H1 (cell line): ENCODE measurements at regions not wholly inside any gene's neighbourhood (a gene's known extent, or its start where the extent isn't known, plus 50 kb on each side); places are given as distances from the start of the nearest gene placed in this dataset.

Experiments used
- CTCF ChIA-PET: fragments of 300-600 bp; sonication (Branson Sonifier 250); formaldehyde crosslinking; loops from one replicate; lab custom pipeline; 2021; ENCODE audit not compliant: partially characterized antibody; lab: Charles Lee
- POLR2A ChIA-PET: fragments of 300-600 bp; sonication (Branson Sonifier 250); formaldehyde crosslinking; loops from one replicate; lab custom pipeline; 2021; ENCODE audit warnings: inconsistent platforms; ENCODE audit not compliant: partially characterized antibody; lab: Charles Lee
- DNase-seq, 2 experiments: peaks; one replicate each; pipeline versions ENCODE4 v3.0.0 to v3.0.0-alpha.2; 2010 to 2022; ENCODE audit warnings: low spot score in 2 of 2, low read depth in 1 of 2, mixed read lengths in 1 of 2
- FAIRE-seq: peaks from 2 replicates; lab custom pipeline; 2011; peaks lifted over from hg19 to GRCh38; lab: Jason Lieb, UNC
- H2AFZ ChIP-seq: 2 replicates; pipeline ENCODE4 v1.8.1; 2012; ENCODE audit warnings: low read length, inconsistent platforms
- H2AK5ac ChIP-seq: 2 replicates; pipeline ENCODE4 v1.6.1; 2013; ENCODE audit warnings: low read depth, low read length
- H2BK120ac ChIP-seq: replicated peaks from 2 replicates; pipeline ENCODE3; 2013; ENCODE audit warnings: low read depth, low read length, inconsistent platforms
- H2BK12ac ChIP-seq: 2 replicates; pipeline ENCODE4 v1.6.1; 2013; ENCODE audit warnings: low read depth, low read length
- H2BK15ac ChIP-seq: 2 replicates; pipeline ENCODE4 v1.6.1; 2013; ENCODE audit warnings: low read length
- H2BK20ac ChIP-seq: 2 replicates; pipeline ENCODE4 v1.6.1; 2013; ENCODE audit warnings: low read length
- H2BK5ac ChIP-seq: 2 replicates; pipeline ENCODE4 v1.6.1; 2013; ENCODE audit warnings: low read depth, low read length
- H3K14ac ChIP-seq: 2 replicates; pipeline ENCODE4 v1.6.1; 2013; ENCODE audit warnings: inconsistent platforms; ENCODE audit not compliant: insufficient read length
- H3K18ac ChIP-seq: 2 replicates; pipeline ENCODE4 v1.6.1; 2013; ENCODE audit warnings: low read length; ENCODE audit errors: extremely low read depth
- H3K23ac ChIP-seq: 2 replicates; pipeline ENCODE4 v1.6.1; 2013; ENCODE audit warnings: inconsistent platforms; ENCODE audit not compliant: insufficient read length
- H3K23me2 ChIP-seq: 2 replicates; pipeline ENCODE4 v1.6.1; 2013; ENCODE audit warnings: low read depth, low read length
- H3K27ac ChIP-seq: 2 replicates; pipeline ENCODE4 v1.6.1; 2011; ENCODE audit warnings: low read depth, low read length, inconsistent platforms
- H3K27me3 ChIP-seq, 4 experiments: replicated peaks in 1 of 4; 1 replicate in 1 of 4; 2 replicates in 3 of 4; pipeline versions ENCODE4 v1.6.1 to v1.8.1; 2011 to 2013; ENCODE audit warnings: low read length in 3 of 4, mild to moderate bottlenecking in 3 of 4, inconsistent platforms in 2 of 4, mixed read lengths in 2 of 4, moderate library complexity in 1 of 4; ENCODE audit not compliant: control insufficient read depth in 3 of 4, insufficient read depth in 3 of 4; ENCODE audit errors: extremely low read depth in 1 of 4
- H3K36me3 ChIP-seq, 4 experiments: 2 replicates each; pipeline versions ENCODE4 v1.6.1 to v1.8.1; 2011 to 2013; ENCODE audit warnings: mild to moderate bottlenecking in 4 of 4, low read length in 3 of 4, moderate library complexity in 2 of 4, control low read depth in 1 of 4, inconsistent platforms in 1 of 4; ENCODE audit not compliant: insufficient read depth in 4 of 4, control insufficient read depth in 2 of 4
- H3K4ac ChIP-seq: replicated peaks from 2 replicates; pipeline ENCODE3; 2013; ENCODE audit warnings: low read length, low read depth, mixed read lengths, inconsistent platforms; ENCODE audit not compliant: insufficient read length
- H3K4me1 ChIP-seq, 4 experiments: replicated peaks in 1 of 4; 1 replicate in 1 of 4; 2 replicates in 3 of 4; pipeline versions ENCODE4 v1.6.1 to v1.8.1; 2011 to 2013; ENCODE audit warnings: low read length in 3 of 4, inconsistent platforms in 2 of 4, mixed read lengths in 1 of 4; ENCODE audit not compliant: insufficient read depth in 4 of 4, control insufficient read depth in 3 of 4
- H3K4me2 ChIP-seq, 2 experiments: 2 replicates each; pipeline versions ENCODE4 v1.6.1 to v1.8.1; 2011 to 2013; ENCODE audit warnings: low read depth in 2 of 2, low read length in 2 of 2, control low read depth in 1 of 2, inconsistent platforms in 1 of 2, mild to moderate bottlenecking in 1 of 2; ENCODE audit not compliant: insufficient read depth in 1 of 2
- H3K4me3 ChIP-seq, 4 experiments: fragments of 200-600, 300-600 bp in 1 of 4; sonication (generic), shearing (Covaris generic), sonication (Bioruptor Twin) in 1 of 4; 2 replicates each; pipeline versions ENCODE4 v1.5.1 to v1.8.1; 2011 to 2016; ENCODE audit warnings: low read length in 4 of 4, low read depth in 3 of 4, control low read depth in 2 of 4, inconsistent platforms in 2 of 4, mild to moderate bottlenecking in 2 of 4, mixed read lengths in 1 of 4, moderate library complexity in 1 of 4; ENCODE audit not compliant: insufficient read depth in 2 of 4; ENCODE audit errors: extremely low read depth in 1 of 4
- H3K56ac ChIP-seq: replicated peaks from 2 replicates; pipeline ENCODE3; 2013; ENCODE audit warnings: low read depth, mild to moderate bottlenecking, mixed read lengths, low read length, inconsistent platforms; ENCODE audit not compliant: insufficient read length
- H3K79me1 ChIP-seq: 2 replicates; pipeline ENCODE4 v1.6.1; 2013; ENCODE audit warnings: low read depth, low read length, control low read depth
- H3K79me2 ChIP-seq, 2 experiments: 2 replicates each; pipeline versions ENCODE4 v1.6.1 to v1.8.1; 2012 to 2013; ENCODE audit warnings: low read length in 2 of 2, mild to moderate bottlenecking in 2 of 2, inconsistent platforms in 1 of 2; ENCODE audit not compliant: insufficient read depth in 2 of 2, control insufficient read depth in 1 of 2
- H3K9ac ChIP-seq, 4 experiments: replicated peaks in 1 of 4; 1 replicate in 1 of 4; 2 replicates in 3 of 4; pipeline versions ENCODE4 v1.6.1 to v1.8.1; 2011 to 2013; ENCODE audit warnings: low read depth in 3 of 4, low read length in 3 of 4, control low read depth in 2 of 4, mild to moderate bottlenecking in 2 of 4, moderate library complexity in 2 of 4, inconsistent platforms in 1 of 4; ENCODE audit errors: extremely low read depth in 1 of 4
- H3K9me3 ChIP-seq, 2 experiments: 2 replicates each; pipeline versions ENCODE4 v1.6.1 to v1.8.1; 2012 to 2013; ENCODE audit warnings: mild to moderate bottlenecking in 2 of 2, moderate library complexity in 2 of 2, control low read depth in 1 of 2, inconsistent platforms in 1 of 2, low read depth in 1 of 2, low read length in 1 of 2, mixed read lengths in 1 of 2; ENCODE audit not compliant: insufficient read depth in 2 of 2
- H4K20me1 ChIP-seq, 2 experiments: replicated peaks in 1 of 2; 2 replicates each; pipeline versions ENCODE3 to v1.8.1; 2011 to 2013; ENCODE audit warnings: inconsistent platforms in 2 of 2, low read length in 2 of 2, mild to moderate bottlenecking in 1 of 2; ENCODE audit not compliant: insufficient read depth in 2 of 2, control insufficient read depth in 1 of 2
- H4K5ac ChIP-seq: 2 replicates; pipeline ENCODE4 v1.6.1; 2013; ENCODE audit warnings: low read length, low read depth, mixed read lengths, inconsistent platforms; ENCODE audit not compliant: insufficient read length
- H4K8ac ChIP-seq: 2 replicates; pipeline ENCODE4 v1.8.0; 2013; ENCODE audit warnings: mild to moderate bottlenecking, moderate library complexity, low read length, inconsistent platforms; ENCODE audit not compliant: insufficient read depth; ENCODE audit errors: extremely low read depth
- H4K91ac ChIP-seq: replicated peaks from 2 replicates; pipeline ENCODE3; 2013; ENCODE audit warnings: low read length, mixed read lengths, inconsistent platforms; ENCODE audit not compliant: insufficient read length
- BRCA1 ChIP-seq: IDR thresholded peaks from 2 replicates; pipeline ENCODE4 v1.6.1; 2012; ENCODE audit warnings: low read depth, low read length, improper control_type of control experiment
- CREB1 ChIP-seq: IDR thresholded peaks from 2 replicates; pipeline ENCODE4 v1.6.1; 2012; ENCODE audit warnings: inconsistent platforms
- JUN ChIP-seq: IDR thresholded peaks from 2 replicates; pipeline ENCODE4 v1.6.1; 2011; ENCODE audit warnings: low read depth, mild to moderate bottlenecking, improper control_type of control experiment, low read length
- MAFK ChIP-seq: IDR thresholded peaks from 2 replicates; pipeline ENCODE4 v1.6.1; 2012; ENCODE audit warnings: low read depth, mild to moderate bottlenecking, improper control_type of control experiment, low read length
- SAP30 ChIP-seq: fragments of 300-600 bp; sonication (generic); IDR thresholded peaks from 2 replicates; pipeline ENCODE4 v1.7.1; 2012; ENCODE audit warnings: low read length, moderate library complexity, mild to moderate bottlenecking, inconsistent platforms; ENCODE audit not compliant: insufficient read depth, insufficient replicate concordance
- YY1 ChIP-seq: IDR thresholded peaks from 2 replicates; pipeline ENCODE4 v1.6.1; 2011; ENCODE audit warnings: low read depth, mild to moderate bottlenecking, low read length
- WGBS, 2 experiments: shearing (Covaris generic) in 1 of 2; methylation state at CpG; one replicate each; pipeline versions ENCODE4 v1.1.6 to v1.1.7; 2013 to 2015; ENCODE audit warnings: low lambda C conversion rate in 2 of 2, mixed read lengths in 2 of 2, inconsistent platforms in 1 of 2, low coverage in 1 of 2, missing lambda C conversion rate in 1 of 2; ENCODE audit not compliant: insufficient replicate concordance in 2 of 2, insufficient coverage in 1 of 2, insufficient read length in 1 of 2; ENCODE audit errors: extremely low coverage in 1 of 2, missing lambda C conversion rate in 1 of 2; 5-methylcytosine and 5-hydroxymethylcytosine counted together

GRCh38 chr13:83722443-83722842 is 159.8 kb downstream of the SLITRK1 start:
- peak overlapping the region; percentile 71; the same call in 1 of the 2 replicates for H2AFZ ChIP-seq
- no peak overlapping the region for H2BK5ac ChIP-seq
- no peak overlapping the region for H2BK120ac ChIP-seq
- H2BK12ac ChIP-seq, result no peak overlapping the region
- no peak overlapping the region for H3K4ac ChIP-seq
- POLR2A ChIA-PET, result interaction anchor here (0.6 kb wide), 1 partner anchor 91 kb away, joined by 3 read pairs; no protein-coding TSS in a partner anchor
- H3K18ac ChIP-seq, result no peak overlapping the region
- H3K56ac ChIP-seq, result no peak overlapping the region
- CTCF ChIA-PET, result no interaction called here
- H4K91ac ChIP-seq, result no peak overlapping the region
- no peak overlapping the region for H4K8ac ChIP-seq
- H4K20me1 ChIP-seq, result no peaks in the 10 kb centered on the region
- DNase-seq (no peak), FAIRE-seq (no peak)
- H3K9me3 ChIP-seq, result no peaks in the 10 kb centered on the region
- no peaks in the 10 kb centered on the region for H3K23me2 ChIP-seq
- H3K27ac ChIP-seq, result no peak overlapping the region
- H3K27me3 ChIP-seq, result no peaks in the 10 kb centered on the region
- no peak overlapping the region for H4K5ac ChIP-seq
- H3K4me1 ChIP-seq, result peaks cover 0 to 3% (median 1%) of the 10 kb centered on the region in 4 experiments; a peak in 1 of 7 replicates
- H3K4me2 ChIP-seq, result no peak overlapping the region
- TF ChIP-seq BRCA1 (no peak), CREB1 (no peak), JUN (no peak), SAP30 (no peak), YY1 (peak; percentile 69; the same call in 1 of the 2 replicates), MAFK (no peak)
- TF ChIP-seq, all 59 proteins: peak for 1
- H3K4me3 ChIP-seq, result no peak overlapping the region
- H3K9ac ChIP-seq, result no peak overlapping the region
- H3K23ac ChIP-seq, result no peak overlapping the region
- no peak overlapping the region for H2BK20ac ChIP-seq
- H3K36me3 ChIP-seq, result no peaks in the 10 kb centered on the region
- no peak overlapping the region for H2AK5ac ChIP-seq
- H3K79me2 ChIP-seq, result no peaks in the 10 kb centered on the region
- WGBS, 2 experiments, result 63% methylated on average over 2 of the region's 2 CpGs; no CpG with 5 or more reads in 1 of the 2 experiments
- H3K79me1 ChIP-seq, result no peaks in the 10 kb centered on the region
- H2BK15ac ChIP-seq, result no peak overlapping the region
- no peak overlapping the region for H3K14ac ChIP-seq
